SK-N-MC (cell line): ENCODE measurements at regions not wholly inside any gene's neighbourhood (a gene's known extent, or its start where the extent isn't known, plus 50 kb on each side); places are given as distances from the start of the nearest gene placed in this dataset.

Experiments
- EZH2 ChIP-seq: fragments of 200-600 bp; sonication (generic); IDR thresholded peaks from one replicate; pipeline ENCODE4 v1.6.1; 2017; ENCODE audit warnings: antibody characterized with exemption
- POLR2AphosphoS5 ChIP-seq: IDR thresholded peaks from 2 replicates; pipeline ENCODE4 v1.6.1; 2012; ENCODE audit warnings: mild to moderate bottlenecking, low read depth, low read length, borderline replicate concordance

- TF ChIP-seq POLR2AphosphoS5 = no peak
- no peak for TF ChIP-seq EZH2
Observed at GRCh38 chr9:78596346-78596745, 299.4 kb downstream of the PSAT1 start.
